NCI-H2196 (cell line): ENCODE measurements at regions not wholly inside any gene's neighbourhood (a gene's known extent, or its start where the extent isn't known, plus 50 kb on each side); places are given as distances from the start of the nearest gene placed in this dataset.

ENCODE experiments used
- DNase-seq: peaks from one replicate; lab custom pipeline; 2025; ENCODE audit not compliant: unreplicated experiment; lab: John Stamatoyannopoulos, UW

DNA sequence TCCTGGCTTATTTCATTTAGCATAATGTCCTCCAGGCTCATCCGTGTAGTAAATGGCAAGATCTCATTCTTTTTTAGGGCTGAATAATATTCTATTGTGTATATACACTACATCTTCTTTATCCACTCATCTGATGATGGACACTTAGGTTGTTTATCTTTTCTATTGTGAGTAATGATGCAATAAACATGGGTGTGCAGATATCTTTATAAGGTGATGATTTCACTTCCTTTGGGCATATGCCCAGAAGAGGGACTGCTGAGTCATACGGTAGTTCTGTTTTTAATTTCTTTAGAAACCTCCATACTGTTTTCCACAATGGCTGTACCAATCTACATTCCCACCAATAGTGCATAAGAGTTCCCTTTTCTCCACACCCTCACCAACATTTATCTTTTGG, 317.6 kb upstream of the CNKSR2 start:
- no peak for DNase-seq

DNA sequence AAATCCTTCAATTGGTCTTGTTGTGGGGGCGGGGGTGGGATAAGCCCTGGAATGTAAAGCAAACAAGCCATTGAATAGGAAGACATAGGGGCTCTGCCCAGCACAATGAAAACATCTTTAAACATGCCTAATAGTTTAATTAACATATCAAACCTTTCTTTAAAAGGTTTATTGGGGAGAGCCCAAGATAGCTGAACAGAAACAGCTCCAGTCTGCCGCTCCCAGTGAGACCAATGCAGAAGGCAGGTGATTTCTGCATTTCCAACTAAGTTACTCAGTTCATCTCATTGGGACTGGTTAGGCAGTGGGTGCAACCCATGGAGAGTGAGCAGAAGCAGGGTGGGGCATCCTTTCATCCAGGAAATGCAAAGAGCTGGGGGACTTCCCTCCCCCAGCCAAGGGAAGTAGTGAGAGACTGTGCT, 327.2 kb upstream of the CNKSR2 start:
- DNase-seq: no peak

GRCh38 chrX:21014326-21014725, 359.9 kb upstream of the CNKSR2 start:
- no peak for DNase-seq

DNA sequence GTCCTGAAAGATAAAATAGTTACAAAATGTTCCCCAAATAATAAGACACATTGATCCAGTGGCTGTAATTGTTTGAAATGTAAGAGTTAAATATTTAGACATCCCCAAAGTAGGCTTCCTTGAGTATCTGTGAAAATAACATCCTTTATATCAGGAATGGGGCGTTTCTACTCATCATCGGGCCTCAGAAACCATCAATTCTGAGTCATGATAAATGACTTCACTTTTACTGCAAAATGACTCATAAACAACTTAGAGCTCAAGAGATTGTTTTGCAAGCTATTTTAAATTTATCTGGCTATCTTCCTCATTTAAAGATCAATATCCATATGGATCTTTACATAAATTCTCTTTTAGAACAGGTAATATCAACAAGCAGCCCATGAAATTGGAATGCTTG, 369.4 kb upstream of the CNKSR2 start:
- no peak for DNase-seq

- DNase-seq: no peak
Observed at GRCh38 chrX:20995829-20996228, 378.4 kb upstream of the CNKSR2 start.

GRCh38 chrX:20989361-20989760, 384.9 kb upstream of the CNKSR2 start:
- no peak for DNase-seq

- DNase-seq: no peak
Observed at GRCh38 chrX:20988804-20989203, 385.4 kb upstream of the CNKSR2 start.

GRCh38 chrX:20988118-20988517, 386.1 kb upstream of the CNKSR2 start:
- DNase-seq: no peak

- DNase-seq: no peak
Observed at GRCh38 chrX:20980426-20980825, 393.8 kb upstream of the CNKSR2 start.

GRCh38 chrX:20974326-20974725, 399.9 kb upstream of the CNKSR2 start:
- no peak for DNase-seq

GRCh38 chrX:20973038-20973437, 401.2 kb upstream of the CNKSR2 start:
- DNase-seq: no peak

DNA sequence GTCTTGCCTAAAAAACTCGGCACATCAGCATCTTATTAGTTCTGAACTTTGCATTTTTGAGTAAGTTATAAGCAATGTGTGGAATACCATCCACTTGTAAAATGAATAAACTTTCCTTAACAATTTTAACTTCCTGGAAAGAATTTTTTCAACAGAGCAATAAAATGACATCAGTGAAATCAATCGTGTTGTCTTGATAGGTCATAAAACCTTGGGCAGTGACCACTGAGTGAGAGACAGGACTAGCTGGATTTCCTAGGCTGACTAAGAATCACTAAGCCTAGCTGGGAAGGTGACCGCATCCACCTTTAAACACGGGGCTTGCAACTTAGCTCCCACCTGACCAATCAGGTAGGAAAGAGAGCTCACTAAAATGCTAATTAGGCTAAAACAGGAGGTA, 403.0 kb upstream of the CNKSR2 start:
- no peak for DNase-seq

DNA sequence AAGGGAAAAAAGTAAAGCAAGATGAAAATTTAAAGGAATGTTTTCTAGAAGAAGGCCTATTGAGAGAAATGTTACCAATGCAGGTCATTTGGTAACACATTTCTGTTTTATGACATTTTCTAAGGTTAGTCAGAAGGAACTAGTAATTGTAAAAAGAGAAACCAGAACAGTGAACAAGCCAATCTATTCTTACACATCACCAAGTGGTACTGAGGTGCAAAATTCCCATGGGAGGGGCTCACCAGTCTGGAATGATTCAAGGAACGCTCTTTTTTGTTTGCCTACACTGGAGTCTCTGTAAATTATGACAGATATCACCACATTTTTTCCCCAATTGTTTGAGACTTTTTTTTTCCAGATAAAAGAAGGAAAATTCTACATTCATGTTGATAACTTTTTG, 404.7 kb upstream of the CNKSR2 start:
- no peak for DNase-seq

- DNase-seq: no peak
Observed at GRCh38 chrX:20968996-20969395, 405.2 kb upstream of the CNKSR2 start.

- no peak for DNase-seq
Observed at GRCh38 chrX:20967725-20968124, 406.5 kb upstream of the CNKSR2 start.

- DNase-seq: no peak
Observed at GRCh38 chrX:20965270-20966044, 408.8 kb upstream of the CNKSR2 start.

- DNase-seq: no peak
Observed at GRCh38 chrX:20954014-20954413, 420.2 kb upstream of the CNKSR2 start.

DNA sequence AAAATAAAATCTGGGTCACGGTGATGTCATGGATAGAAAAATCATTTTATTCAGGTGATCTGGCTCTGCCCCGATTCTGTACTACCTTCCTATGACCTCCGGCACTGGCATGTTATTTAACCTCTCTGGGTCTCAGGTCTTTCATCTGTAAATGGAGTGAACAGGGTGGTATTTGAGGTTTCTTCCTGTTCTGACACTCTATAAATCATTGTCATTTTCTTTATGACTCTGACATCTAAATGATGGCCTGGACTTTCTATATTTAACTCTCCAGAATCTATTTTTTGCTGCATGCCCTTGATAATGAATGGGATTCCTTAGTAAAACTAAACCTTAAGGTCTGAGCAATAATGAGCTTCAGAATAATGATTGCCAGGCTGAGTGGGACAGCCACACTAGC, 422.0 kb upstream of the CNKSR2 start:
- no peak for DNase-seq

- no peak for DNase-seq
Observed at GRCh38 chrX:20951016-20951810, 423.0 kb upstream of the CNKSR2 start.

DNA sequence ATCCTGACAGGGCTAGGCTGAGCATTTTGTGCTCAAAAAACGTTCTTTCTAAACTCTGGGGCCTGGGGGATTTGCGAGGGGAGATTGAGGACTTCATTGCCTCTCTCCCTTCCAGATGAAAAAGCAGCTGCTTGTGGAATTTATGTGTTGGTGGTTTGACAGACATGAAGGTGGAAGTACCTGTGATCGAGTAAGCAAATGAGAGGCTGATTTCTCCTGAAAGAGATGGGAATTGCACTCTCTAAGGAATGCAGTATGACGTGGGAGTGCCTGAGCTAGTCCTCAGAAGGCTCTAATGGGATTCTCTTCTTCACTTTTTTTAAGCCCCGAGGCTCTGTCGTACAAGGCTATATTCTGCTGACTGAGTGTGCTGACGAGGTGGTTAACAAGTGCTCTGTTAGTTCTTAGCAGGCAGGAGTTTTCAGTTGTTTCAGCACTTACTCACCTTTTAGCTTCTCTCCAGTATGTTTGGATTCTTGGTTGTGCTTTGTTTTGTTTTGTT, 426.8 kb upstream of the CNKSR2 start:
- no peak for DNase-seq

- no peak for DNase-seq
Observed at GRCh38 chrX:20913760-20914159, 460.5 kb upstream of the CNKSR2 start.

DNA sequence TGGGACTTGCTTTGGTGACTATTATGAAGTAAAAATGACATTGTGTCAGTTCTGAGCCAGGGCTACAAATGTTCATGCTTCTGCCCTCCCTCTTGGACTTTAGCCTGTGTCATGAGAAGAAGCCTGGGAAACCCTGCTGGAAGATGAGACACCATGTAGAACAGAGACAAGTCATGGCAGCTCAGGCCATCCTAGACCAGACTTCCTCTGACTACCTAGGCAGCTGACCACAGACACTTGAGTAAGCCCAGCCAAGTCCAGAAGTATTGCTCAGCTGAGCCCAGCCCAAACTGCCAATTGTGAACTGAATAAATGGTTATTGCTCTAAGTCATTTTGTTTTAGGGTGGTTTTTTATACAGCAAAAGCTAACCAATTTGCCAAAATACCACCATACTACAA, 467.6 kb upstream of the CNKSR2 start:
- no peak for DNase-seq
